Suprapubic skin (tissue), 4 donors: ENCODE measurements at regions not wholly inside any gene's neighbourhood (a gene's known extent, or its start where the extent isn't known, plus 50 kb on each side); places are given as distances from the start of the nearest gene placed in this dataset.

Source experiments
- CTCF ChIP-seq, 2 donors: fragments of 200-600 bp in 1 of 2; fragments of 450-650 bp in 1 of 2; sonication (generic) in 1 of 2; IDR thresholded peaks; one replicate each; pipeline ENCODE4 v1.5.1; 2016 to 2019; ENCODE audit warnings: antibody characterized with exemption in 2 of 2, mild to moderate bottlenecking in 1 of 2, moderate library complexity in 1 of 2
- EP300 ChIP-seq: sonication (generic); formaldehyde crosslinking; IDR thresholded peaks from one replicate; pipeline ENCODE4 v1.6.1; 2017; ENCODE audit warnings: antibody characterized with exemption
- POLR2AphosphoS5 ChIP-seq, 3 donors: sonication (generic); formaldehyde crosslinking; IDR thresholded peaks; one replicate each; pipeline ENCODE4 v1.6.1; 2017; ENCODE audit warnings: antibody characterized with exemption in 3 of 3

GRCh38 chr1:228871314-228872061 lies 136.2 kb downstream of the RHOU start:
- TF ChIP-seq CTCF (IDR thresholded peaks at IDR 0.05): no peak
- TF ChIP-seq EP300: no peak
- no peak for TF ChIP-seq POLR2AphosphoS5 (IDR thresholded peaks at IDR 0.05)
